GM12878 (cell line): ENCODE measurements at regions not wholly inside any gene's neighbourhood (a gene's known extent, or its start where the extent isn't known, plus 50 kb on each side); places are given as distances from the start of the nearest gene placed in this dataset.

ENCODE experiments used
- ATAC-seq: fragments of 200-7000 bp; cut with Tn5 transposase; 3 replicates; pipeline ENCODE4 v1.9.1; 2020; ENCODE audit warnings: mild to moderate bottlenecking, moderate library complexity
- BruUV-seq: library from RNA; stranded (reverse); fragments of 400-500 nt; replicated peaks from 2 replicates; lab custom pipeline; 2021; lab: Mats Ljungman, UMichigan
- CTCF ChIA-PET: fragments of 300-600 bp; sonication (Branson Sonifier 250); formaldehyde crosslinking; extraction: SDS; loops from one replicate; lab custom pipeline; 2021; ENCODE audit warnings: inconsistent platforms; lab: Yijun Ruan, JAX
- POLR2A ChIA-PET: fragments of 350-600 bp; formaldehyde crosslinking; extraction: SDS; loops from one replicate; lab custom pipeline; 2021; ENCODE audit warnings: inconsistent platforms; lab: Charles Lee
- RAD21 ChIA-PET: fragments of 300-600 bp; sonication (Branson Sonifier 250); formaldehyde crosslinking; loops from one replicate; lab custom pipeline; 2023; ENCODE audit warnings: antibody characterized with exemption; ENCODE audit not compliant: unreplicated experiment; lab: Charles Lee
- SMC1A ChIA-PET: fragments of 300-600 bp; sonication (Branson Sonifier 250); formaldehyde crosslinking; loops from one replicate; lab custom pipeline; 2023; ENCODE audit not compliant: unreplicated experiment, uncharacterized antibody; lab: Charles Lee
- DNase-seq: peaks from one replicate; pipeline ENCODE4 v3.0.0-alpha.2; 2011; ENCODE audit warnings: low read depth, low spot score
- FAIRE-seq: peaks from 3 replicates; lab custom pipeline; 2011; peaks lifted over from hg19 to GRCh38; lab: Jason Lieb, UNC
- H2AFZ ChIP-seq: 2 replicates; pipeline ENCODE4 v1.6.0; 2011; ENCODE audit warnings: low read depth, low read length, control low read depth; ENCODE audit not compliant: control insufficient read depth
- H3K27ac ChIP-seq: 2 replicates; pipeline ENCODE4 v1.5.1; 2011; ENCODE audit warnings: control low read depth; ENCODE audit not compliant: control insufficient read depth, insufficient read depth
- H3K27me3 ChIP-seq, 2 experiments: replicated peaks in 1 of 2; 2 replicates each; pipeline versions ENCODE4 v1.6.0 to v1.6.1; 2011; ENCODE audit warnings: low read length in 1 of 2; ENCODE audit not compliant: control insufficient read depth in 2 of 2, insufficient read depth in 2 of 2
- H3K36me3 ChIP-seq, 2 experiments: 2 replicates each; pipeline ENCODE4 v1.5.1; 2011; ENCODE audit warnings: low read length in 1 of 2; ENCODE audit not compliant: control insufficient read depth in 2 of 2, insufficient read depth in 2 of 2
- H3K4me1 ChIP-seq: 2 replicates; pipeline ENCODE4 v1.6.1; 2011; ENCODE audit warnings: mild to moderate bottlenecking, low read length, moderate library complexity, mixed read lengths; ENCODE audit not compliant: control insufficient read depth, insufficient read depth
- H3K4me2 ChIP-seq: 2 replicates; pipeline ENCODE4 v1.6.0; 2011; ENCODE audit warnings: control low read depth; ENCODE audit not compliant: control insufficient read depth, insufficient read depth
- H3K4me3 ChIP-seq: fragments of 200-600 bp; sonication (generic); 2 replicates; pipeline ENCODE4 v1.5.1; 2016
- H3K79me2 ChIP-seq: 2 replicates; pipeline ENCODE4 v1.6.0; 2011; ENCODE audit warnings: low read length; ENCODE audit not compliant: control insufficient read depth, insufficient read depth
- H3K9ac ChIP-seq: 2 replicates; pipeline ENCODE4 v1.8.0; 2011; ENCODE audit warnings: low read length, control low read depth, mixed read lengths; ENCODE audit not compliant: control insufficient read depth, insufficient read depth
- H3K9me3 ChIP-seq: replicated peaks from 3 replicates; pipeline ENCODE4 v1.5.1; 2011; ENCODE audit warnings: mild to moderate bottlenecking, low read length; ENCODE audit not compliant: control insufficient read depth, insufficient read depth
- H4K20me1 ChIP-seq: 2 replicates; pipeline ENCODE4 v1.6.0; 2011; ENCODE audit not compliant: control insufficient read depth, insufficient read depth
- CEBPB ChIP-seq, 2 experiments: fragments of 150-350 bp in 1 of 2; IDR thresholded peaks; 2 replicates each; pipeline ENCODE4 v1.6.1; 2012 to 2014; ENCODE audit warnings: low read depth in 2 of 2, low read length in 2 of 2, borderline replicate concordance in 1 of 2, inconsistent platforms in 1 of 2
- CREB1 ChIP-seq: IDR thresholded peaks from 2 replicates; pipeline ENCODE4 v1.6.1; 2012; ENCODE audit warnings: low read depth, mild to moderate bottlenecking, inconsistent platforms
- JUND ChIP-seq: IDR thresholded peaks from 2 replicates; pipeline ENCODE4 v1.6.1; 2012; ENCODE audit warnings: low read depth, mild to moderate bottlenecking, low read length, improper control_type of control experiment, moderate library complexity
- SIX5 ChIP-seq: IDR thresholded peaks from 2 replicates; pipeline ENCODE4 v1.6.1; 2011; ENCODE audit warnings: mild to moderate bottlenecking, low read depth, low read length, moderate library complexity; ENCODE audit not compliant: severe bottlenecking
- SPI1 ChIP-seq: IDR thresholded peaks from 2 replicates; pipeline ENCODE4 v1.6.1; 2011; ENCODE audit warnings: low read depth, mild to moderate bottlenecking, low read length, moderate library complexity, borderline replicate concordance; ENCODE audit not compliant: insufficient read depth
- TCF12 ChIP-seq: IDR thresholded peaks from 2 replicates; pipeline ENCODE4 v1.6.1; 2011; ENCODE audit warnings: low read depth, mild to moderate bottlenecking, low read length
- ZNF687 ChIP-seq: fragments of 450-650 bp; IDR thresholded peaks from 2 replicates; pipeline ENCODE4 v1.6.1; 2017; ENCODE audit warnings: mild to moderate bottlenecking, moderate library complexity
- WGBS: methylation state at CpG from one replicate; pipeline ENCODE4 v1.1.6; 2016; ENCODE audit warnings: low lambda C conversion rate; ENCODE audit not compliant: insufficient replicate concordance, insufficient coverage; ENCODE audit errors: missing lambda C conversion rate; 5-methylcytosine and 5-hydroxymethylcytosine counted together
- in situ Hi-C: fragments of 300-500 bp; cut with MboI; formaldehyde crosslinking; loops from 9 replicates; pipeline ENCODE4 v1.14.3; 2018; ENCODE audit warnings: mixed read lengths
- intact Hi-C: fragments of 100-400 bp; cut with micrococcal nuclease; formaldehyde crosslinking; loops from one replicate; pipeline ENCODE4 v1.14.2; 2022; ENCODE audit not compliant: unreplicated experiment

GRCh38 chr6:135743476-135743875, 108.0 kb upstream of the PDE7B start (continued):
- TF ChIP-seq ZNF687: no peak

GRCh38 chr6:135748189-135748588, 103.3 kb upstream of the PDE7B start:
- TF ChIP-seq TCF12 (no peak), CREB1 (no peak), JUND (no peak), SIX5 (no peak), SPI1 (no peak), CEBPB (IDR thresholded peaks at IDR 0.05; ENCODE audit: borderline replicate concordance in 1 of 2, low read depth in 2 of 2, low read length in 2 of 2) (no peak)
- Histone ChIP-seq H3K36me3 (no peaks in the 10 kb centered on the region), H3K79me2 (no peaks in the 10 kb centered on the region), H3K9ac (no peak overlapping the region), H3K27me3 (no peaks in the 10 kb centered on the region), H4K20me1 (no peaks in the 10 kb centered on the region), H2AFZ (no peak overlapping the region), H3K9me3 (no peaks in the 10 kb centered on the region), H3K4me1 (no peaks in the 10 kb centered on the region), H3K4me3 (no peak overlapping the region), H3K4me2 (no peak overlapping the region), H3K27ac (no peak overlapping the region)
- intact Hi-C loops: no loop called here
- ChIA-PET RAD21 (no interaction called here), SMC1A (interaction anchor here (1.0 kb wide), 1 partner anchor 212 kb away, joined by 3 read pairs; no protein-coding TSS in a partner anchor), POLR2A (no interaction called here), CTCF (no interaction called here)
- no TSS peak for BruUV-seq
- WGBS: 19% methylated on average over 3 of the region's 3 CpGs
- in situ Hi-C loops: no loop called here
- DNase-seq (no peak), ATAC-seq (no peak), FAIRE-seq (no peak)
